Kidney glomerular epithelial cell (primary cell): ENCODE measurements at regions not wholly inside any gene's neighbourhood (a gene's known extent, or its start where the extent isn't known, plus 50 kb on each side); places are given as distances from the start of the nearest gene placed in this dataset.
"Not testable (repeated sequence)": the region's sequence is repeated elsewhere in the genome, so short reads cannot be mapped to it uniquely, and the experiment has no call there.

ENCODE experiments used
- DNase-seq: peaks from one replicate; lab custom pipeline; 2025; lab: John Stamatoyannopoulos, UW

DNA sequence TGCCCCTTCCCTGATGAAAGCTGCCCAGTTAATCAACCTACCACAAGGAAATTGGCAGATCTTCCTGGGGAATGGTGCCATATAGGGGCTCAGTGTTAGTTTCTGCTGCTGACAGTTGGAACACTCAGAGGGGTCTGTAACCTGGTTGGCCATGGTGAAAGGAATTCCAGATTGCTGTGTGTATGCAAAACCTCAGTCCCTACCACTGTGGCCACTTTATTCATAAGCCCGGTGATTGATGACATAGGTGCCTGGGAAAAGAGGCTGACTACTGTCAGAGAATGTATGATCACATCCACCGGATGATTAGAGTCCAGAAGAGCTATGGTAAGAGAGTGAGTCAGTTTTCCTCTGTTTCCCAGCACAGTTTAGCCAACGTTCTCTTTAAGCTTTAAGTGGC lies 363.9 kb upstream of the NPAP1 start:
- DNase-seq: not testable (repeated sequence)

DNA sequence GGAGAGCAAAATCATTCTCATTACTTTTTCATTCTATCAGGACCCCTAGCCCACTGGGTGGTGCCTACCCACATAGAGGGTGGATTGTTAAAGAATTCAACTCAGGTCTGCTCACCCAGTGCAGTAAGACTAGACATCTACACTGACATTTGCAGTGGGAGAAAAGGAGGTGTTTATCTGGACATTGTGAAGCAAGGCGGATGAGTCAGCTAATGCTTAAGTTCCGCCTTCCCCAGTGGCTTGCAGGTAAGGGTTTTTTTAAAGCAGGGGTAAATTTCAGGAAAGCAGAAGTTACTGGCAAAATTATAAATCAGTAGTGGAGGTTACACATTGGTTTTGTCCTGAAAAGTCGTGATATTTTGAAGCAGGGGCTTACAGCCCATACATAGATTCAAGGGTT lies 359.2 kb upstream of the NPAP1 start:
- not testable (repeated sequence) for DNase-seq

DNA sequence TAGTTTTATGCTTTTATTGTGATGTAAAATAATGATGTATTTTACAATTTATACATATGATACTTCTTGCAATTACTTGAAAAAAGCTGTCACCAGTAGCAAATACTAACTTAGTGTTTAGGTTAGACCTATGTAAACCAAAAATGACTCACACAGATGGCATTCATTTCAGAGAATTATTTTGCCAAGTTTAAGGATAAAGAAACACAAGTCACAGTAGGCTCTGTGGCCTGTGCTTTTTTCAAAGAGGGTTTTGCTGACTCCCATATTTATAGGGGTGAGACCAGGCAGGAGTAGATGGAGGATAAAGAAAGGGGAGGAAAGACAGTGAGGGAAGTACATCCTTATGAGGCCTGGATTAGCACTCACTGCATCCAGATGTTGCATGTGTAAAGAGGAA lies 356.6 kb upstream of the NPAP1 start:
- no peak for DNase-seq

DNA sequence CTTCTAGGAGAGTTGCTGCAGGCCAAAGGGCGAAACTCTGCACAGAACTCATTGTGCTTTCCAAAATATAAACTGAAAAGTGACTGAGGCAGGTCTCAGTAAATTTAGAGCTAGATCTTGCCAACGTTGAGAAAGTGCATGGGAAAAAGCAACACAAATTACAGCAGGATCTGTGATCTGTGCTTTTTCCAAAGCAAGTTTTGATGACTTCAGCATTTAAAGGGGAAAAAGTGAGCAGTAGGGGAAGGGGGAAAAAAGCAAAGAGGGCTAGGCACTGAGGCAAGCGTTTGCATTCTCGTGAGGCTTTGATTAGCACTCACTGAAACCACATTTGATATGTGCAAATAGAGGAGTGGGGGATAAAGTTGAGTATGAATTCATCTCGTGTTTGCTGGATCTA lies 351.5 kb upstream of the NPAP1 start:
- not testable (repeated sequence) for DNase-seq

DNA sequence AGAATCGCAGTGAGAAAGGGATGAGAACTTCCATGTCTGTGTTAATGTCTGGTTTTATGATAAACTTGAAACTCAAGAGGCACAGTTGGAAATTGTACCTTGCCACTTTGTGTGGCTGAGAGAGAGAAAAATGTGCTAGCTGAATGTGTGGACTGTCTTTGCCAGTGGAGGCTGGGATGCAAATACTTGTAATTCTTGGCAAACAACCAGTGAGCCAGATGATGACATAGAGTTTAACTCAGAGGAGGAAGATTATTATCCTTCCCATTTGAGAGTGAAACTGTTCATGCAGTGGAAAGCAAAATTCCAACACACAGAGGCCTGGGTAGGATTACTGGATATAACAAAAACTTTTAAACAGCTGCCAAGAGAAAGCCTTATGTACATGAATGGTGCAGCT lies 349.1 kb upstream of the NPAP1 start:
- peak; percentile 17 for DNase-seq

DNA sequence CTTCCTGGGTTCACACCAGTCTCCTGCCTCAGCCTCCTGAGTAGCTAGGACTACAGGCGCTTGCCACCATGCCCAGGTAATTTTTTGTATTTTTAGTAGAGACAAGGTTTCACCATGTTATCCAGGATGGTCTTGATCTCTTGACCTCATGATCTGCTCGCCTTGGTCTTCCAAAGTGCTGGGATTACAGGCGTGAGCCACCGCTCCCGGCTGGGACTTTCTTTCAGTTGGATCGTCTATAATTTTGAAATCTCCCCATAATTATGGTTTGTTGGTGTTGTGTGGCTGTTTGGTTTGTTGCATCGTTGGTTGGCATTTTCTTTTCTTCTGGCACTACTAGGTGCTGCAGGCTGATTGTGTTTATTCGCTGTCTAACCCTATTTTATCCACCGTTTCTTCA lies 343.6 kb upstream of the NPAP1 start:
- not testable (repeated sequence) for DNase-seq

DNA sequence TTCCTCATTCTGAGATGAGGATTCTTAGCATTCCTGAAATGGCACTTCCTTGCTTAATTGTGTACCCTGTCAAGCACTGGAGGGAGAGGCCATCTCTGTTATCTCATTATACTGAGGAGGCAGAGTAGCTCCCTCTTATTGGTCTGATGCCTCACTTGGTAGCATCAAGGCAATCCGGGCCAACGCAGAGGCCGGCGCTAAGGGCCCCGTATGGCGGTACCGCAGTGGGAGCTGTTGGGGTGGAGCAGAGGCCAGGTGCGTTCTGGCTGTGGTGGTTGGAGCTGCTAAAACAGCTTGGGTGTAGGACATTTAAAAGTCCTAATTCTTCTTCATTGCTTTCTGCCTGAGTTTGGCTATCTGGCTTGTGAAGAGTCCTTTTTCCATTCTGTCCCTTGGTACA lies 333.7 kb upstream of the NPAP1 start:
- DNase-seq: not testable (repeated sequence)

DNA sequence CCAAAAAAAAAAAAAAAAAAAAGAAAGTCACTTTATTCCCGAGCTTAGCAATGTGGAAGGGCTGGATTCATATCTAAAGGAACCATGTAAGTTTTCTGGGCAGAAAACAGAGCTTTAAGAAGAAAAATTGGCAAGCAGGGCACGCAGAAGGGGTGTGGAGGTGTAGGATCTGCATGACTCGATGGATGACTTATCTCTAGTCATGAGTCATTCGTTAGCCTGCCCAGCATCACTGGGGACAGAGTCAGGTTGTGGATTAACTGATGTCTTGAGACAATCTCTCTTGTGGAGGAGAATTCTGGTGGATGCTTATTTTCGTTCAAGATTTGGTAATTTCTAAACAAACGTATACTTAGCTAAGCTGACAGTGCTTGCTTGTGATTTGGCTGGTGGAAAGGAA lies 322.8 kb upstream of the NPAP1 start:
- not testable (repeated sequence) for DNase-seq

DNA sequence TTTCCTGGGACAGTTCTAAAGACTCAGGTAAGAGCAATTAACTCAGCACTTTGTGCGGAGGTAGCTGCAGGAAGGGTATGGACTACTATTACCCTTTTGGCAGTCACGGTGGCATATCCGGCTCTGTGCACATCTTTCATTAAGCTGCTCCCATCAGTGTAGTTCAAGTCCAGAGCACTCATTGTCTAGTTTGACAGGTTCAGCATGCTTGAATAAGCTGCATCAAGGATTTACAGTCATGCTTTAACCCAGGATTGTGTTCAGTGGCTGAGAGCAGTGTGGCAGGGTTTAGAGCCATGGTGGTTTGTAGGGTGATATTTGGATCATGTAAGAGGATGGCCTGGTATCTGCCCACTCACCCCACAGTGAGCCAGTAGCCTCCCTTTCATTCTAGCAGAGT lies 294.5 kb upstream of the NPAP1 start:
- not testable (repeated sequence) for DNase-seq

DNA sequence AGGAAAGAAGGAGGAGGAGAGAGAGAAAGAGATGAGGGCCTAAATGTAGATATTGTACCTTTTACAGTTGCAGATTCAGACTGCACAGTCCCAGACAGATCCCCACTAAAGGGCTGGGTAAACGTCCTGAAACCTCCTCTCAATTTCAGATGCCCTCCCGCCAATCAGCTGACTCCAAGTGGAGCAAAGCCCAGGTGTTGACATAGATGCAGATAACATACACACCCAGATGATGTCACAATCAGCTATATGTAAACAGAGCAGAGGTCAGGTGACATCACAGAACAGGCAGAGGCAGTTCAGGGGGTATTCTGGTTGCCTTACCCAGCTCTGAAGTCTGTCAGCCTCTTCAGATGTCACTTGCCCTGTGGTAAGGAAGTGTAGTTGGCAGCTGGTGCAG lies 290.3 kb upstream of the NPAP1 start:
- DNase-seq: not testable (repeated sequence)

DNA sequence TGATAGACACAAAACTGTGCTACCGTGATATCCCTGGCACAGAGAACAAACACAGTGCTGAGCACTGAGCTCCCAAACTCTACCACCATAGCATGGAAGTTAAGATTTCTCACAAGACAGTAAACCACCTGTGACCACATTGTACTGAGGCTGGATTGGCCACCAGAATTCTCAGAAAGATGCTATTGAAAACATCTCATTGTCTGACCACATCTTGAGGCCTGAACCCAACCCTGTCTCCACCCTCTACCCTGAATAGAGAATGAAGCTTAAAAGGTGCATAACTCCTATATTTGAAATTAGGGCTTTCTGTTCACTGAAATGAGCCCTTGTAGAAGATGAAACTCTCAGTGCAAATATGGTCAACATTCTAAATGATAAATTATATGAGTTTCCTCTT lies 281.3 kb upstream of the NPAP1 start:
- no peak for DNase-seq

DNA sequence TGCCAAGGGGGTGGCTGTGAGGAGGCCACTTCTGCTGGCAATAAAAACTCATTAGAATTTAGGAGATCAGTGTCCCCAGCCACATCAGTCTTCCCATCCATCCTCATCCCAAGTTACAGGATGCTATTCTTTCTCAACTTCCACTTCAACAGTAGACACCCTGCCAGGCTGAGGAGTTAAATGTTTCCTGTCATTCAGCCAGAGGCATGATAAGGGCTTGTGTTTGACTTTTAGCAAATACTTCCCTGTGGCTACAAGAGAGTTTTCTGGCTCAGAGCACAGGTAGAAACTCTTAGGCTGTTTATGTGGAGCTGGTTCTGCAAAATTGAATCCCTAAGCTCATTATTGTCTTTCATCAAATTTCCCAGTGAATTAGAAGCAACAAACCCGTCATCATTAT lies 262.9 kb upstream of the NPAP1 start:
- DNase-seq: not testable (repeated sequence)

DNA sequence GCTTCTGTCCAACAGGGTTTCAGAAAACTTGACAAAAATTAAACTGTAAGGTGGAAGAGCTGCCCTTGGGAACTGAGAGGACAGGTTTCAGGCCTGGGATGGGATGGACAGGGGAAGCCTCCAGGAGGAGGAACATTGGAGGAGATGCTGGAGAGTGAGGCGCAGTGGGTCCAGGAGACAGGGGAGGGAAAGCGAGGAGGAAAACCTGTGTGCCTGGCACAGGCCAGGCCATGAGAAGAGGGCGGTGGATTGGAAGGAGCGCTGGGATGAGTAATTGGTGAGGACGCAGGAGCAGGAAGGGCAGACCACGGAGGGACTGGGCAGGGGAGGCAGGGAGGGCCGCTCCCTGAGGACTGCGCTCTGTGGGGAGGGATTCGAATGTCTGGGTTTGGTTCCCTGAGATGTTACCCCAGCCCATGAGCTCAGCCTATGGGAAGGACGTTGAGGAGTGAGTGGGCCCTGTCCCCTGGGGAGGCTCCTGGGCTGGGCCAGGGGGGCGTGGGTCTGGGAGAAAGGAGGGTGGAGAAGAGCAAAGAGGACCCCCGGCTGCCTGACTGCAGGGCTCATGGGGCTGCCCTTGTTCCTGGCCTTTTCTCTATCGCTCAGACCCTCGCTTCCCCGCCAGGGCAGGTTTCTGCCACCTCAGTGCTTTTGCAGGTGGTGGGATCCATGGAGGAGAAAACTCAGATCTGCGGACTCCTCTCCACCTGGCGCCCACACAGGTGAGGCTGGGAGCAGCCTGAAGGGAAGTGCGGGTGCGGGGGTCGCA lies 249.1 kb upstream of the NPAP1 start:
- not testable (repeated sequence) for DNase-seq

DNA sequence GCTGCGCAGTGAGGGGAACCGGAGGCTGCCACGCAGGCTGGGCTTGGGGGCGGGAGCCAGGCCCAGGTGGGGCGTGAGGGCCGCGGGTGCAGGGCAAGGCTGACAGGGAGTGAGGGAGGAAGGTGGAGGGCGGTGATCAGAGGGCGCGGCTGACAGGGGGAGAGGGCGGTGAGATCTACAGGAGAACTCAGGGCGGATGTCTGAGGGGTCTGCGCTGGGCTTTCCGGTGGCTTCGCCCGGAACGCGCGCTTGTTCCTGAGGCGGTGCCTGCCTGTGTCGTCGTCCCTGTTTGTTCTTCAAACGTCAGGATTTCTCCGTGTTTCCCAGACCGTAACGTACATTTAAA lies 248.5 kb upstream of the NPAP1 start:
- DNase-seq: not testable (repeated sequence)

DNA sequence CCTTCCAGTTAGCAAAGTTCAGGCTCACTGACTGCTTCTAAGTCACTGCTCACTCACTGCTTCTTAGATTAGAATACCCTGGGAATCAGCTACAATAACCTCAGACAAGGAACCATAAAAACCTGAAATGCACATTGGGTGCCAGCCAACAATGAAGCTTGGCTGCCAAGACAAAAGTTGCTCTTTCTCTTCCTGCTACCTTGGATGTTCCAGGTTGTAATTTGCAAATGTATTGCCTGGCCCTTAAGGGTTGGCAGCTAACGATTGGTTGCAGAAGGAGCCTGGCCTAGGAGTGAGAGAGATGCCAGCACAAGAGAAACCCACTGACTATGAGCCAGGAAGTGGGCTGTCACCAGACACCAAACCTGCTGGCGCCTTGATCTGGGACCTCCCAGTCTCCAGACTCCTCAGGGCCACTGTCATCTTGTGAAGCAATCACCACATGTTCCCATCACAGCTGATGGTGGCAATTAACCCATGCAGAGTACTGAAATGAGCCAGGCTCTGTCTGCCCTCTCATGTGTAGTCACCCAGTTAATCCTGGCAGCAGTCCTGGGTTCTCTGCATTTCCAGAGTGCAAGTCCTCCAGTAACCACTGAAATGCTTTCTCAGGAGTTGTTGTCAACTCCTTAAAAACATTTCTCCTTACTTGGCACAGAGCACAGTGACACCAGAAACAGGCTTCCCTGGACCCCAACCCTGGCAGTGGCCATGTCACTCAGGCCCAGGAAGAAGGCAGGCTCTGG lies 240.3 kb upstream of the NPAP1 start:
- DNase-seq: not testable (repeated sequence)

DNA sequence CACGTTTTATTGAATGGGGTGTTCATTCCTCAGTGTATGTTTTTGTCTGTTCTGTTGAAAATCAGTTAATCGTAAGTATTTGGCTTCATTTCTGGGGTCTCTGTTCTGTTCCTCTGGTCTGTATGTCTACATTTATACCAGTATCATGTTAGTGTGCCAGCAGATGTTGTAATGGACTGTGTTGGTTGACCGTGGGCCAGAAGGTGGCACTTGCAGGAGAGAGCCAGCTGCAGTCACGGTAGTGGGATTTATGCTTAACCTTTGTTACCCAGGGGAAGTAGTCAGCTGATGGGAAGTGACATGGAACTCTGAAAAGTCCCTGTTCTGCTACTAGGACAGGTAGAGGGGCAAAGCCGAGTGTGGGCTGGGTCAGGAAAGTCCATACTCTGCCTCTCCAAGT lies 238.3 kb upstream of the NPAP1 start:
- not testable (repeated sequence) for DNase-seq

DNA sequence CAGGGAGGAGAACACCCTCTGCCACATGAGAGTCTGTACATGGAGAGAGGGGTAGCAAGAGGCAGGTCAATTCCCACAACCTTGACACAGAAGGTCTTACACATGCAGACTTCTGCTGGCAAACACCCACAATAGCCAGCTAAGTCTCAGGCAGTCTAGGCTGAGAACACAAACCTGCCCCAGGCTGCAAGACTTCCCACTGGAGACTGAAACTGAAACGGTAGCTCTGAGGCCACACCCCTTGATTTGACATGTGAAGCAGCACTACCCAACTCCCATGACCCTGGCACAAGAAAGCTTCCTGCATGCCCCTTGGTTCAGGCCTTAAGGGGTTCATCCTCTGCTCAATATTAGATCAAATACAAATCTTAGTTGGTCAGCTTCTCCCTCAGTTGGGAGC lies 237.8 kb upstream of the NPAP1 start:
- DNase-seq: not testable (repeated sequence)

DNA sequence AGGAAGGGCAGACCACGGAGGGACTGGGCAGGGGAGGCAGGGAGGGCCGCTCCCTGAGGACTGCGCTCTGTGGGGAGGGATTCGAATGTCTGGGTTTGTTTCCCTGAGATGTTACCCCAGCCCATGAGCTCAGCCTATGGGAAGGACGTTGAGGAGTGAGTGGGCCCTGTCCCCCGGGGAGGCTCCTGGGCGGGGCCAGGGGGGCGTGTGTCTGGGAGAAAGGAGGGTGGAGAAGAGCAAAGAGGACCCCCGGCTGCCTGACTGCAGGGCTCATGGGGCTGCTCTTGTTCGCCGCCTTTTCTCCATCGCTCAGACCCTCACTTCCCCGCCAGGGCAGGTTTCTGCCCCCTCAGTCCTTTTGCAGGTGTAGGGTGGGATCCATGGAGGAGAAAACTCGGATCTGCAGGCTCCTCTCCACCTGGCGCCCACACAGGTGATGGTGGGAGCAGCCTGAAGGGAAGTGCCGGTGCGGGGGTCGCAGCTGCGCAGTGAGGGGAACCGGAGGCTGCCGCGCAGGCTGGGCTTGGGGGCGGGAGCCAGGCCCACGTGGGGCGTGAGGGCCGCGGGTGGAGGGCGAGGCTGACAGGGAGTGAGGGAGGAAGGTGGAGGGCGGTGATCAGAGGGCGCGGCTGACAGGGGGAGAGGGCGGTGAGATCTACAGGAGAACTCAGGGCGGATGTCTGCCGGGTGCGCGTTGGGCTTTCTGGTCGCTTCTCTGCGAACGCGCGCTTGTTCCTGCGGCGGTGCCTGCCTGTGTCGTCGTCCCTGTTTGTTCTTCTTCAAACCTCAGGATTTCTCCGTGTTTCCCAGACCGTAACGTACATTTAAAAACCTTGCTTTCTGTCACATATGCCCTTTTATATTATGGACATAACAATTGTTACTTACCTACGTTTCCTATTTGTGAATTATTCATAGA lies 198.2 kb upstream of the NPAP1 start:
- DNase-seq: not testable (repeated sequence)

DNA sequence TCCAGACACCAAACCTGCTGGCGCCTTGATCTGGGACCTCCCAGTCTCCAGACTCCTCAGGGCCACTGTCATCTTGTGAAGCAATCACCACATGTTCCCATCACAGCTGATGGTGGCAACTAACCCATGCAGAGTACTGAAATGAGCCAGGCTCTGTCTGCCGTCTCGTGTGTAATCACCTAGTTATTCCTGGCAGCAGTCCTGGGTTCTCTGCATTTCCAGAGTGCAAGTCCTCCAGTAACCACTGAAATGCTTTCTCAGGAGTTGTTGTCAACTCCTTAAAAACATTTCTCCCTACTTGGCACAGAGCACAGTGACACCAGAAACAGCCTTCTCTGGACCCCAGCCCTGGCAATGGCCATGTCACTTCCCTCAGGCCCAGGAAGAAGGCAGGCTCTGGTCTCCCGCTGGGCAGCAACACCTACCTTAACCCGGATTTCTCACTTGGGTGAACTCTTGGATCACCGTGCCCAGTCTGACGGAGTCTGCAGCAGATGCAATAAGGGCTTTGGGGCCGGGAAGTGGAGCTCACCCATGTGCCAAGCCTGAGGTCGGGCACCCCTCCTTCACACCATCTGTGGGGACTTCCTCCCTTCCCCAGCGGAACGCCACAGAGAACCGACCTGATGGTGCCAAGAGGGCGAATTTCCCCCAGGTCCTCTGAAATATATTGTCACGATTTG lies 189.5 kb upstream of the NPAP1 start:
- DNase-seq: not testable (repeated sequence)

DNA sequence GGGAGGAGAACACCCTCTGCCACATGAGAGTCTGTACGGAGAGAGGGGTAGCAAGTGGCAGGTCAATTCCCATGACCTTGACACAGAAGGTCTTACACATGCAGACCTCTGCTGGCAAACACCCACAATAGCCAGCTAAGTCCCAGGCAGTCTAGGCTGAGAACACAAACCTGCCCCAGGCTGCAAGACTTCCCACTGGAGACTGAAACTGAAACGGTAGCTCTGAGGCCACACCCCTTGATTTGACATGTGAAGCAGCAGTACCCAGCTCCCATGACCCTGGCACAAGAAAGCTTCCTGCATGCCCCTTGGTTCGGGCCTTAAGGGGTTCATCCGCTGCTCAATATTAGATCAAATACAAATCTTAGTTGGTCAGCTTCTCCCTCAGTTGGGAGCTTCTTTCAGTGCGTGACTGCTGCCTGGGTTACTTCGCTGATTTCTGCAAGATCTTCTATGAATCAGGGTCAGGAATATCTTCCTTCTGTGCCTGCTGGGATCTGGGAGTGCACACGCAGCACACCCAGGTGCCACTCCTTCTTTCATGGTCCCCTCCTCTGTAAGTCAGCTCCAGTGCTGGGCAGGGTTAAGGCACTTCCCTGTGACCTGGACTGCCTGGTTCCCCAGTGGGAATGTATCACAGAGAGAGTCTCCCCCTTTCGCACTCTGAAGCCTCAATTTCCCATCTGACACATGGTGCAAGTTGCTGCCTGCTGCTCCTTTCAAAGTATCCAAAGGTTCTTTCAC lies 187.2 kb upstream of the NPAP1 start:
- not testable (repeated sequence) for DNase-seq

DNA sequence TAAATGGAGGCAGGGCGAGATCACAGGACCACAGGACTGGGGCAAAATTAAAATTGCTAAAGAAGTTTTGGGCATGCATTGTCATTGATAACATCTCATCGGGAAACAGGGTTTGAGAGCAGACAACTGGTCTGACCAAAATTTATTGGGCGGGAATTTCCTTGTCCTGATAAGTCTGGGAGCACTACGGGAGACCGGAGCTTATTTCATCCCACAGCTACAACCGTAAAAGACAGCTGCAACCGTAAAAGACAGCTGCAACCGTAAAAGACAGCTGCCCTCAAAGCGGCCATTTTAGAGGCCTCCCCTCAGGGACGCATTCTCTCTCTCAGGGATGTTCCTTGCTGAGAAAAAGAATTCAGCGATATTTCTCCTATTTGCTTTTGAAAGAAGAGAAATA lies 170.4 kb upstream of the NPAP1 start:
- not testable (repeated sequence) for DNase-seq
